NCI-H526 treated with DMSO at 0.1 percent for 48 hours (cell line): ENCODE measurements at regions not wholly inside any gene's neighbourhood (a gene's known extent, or its start where the extent isn't known, plus 50 kb on each side); places are given as distances from the start of the nearest gene placed in this dataset.
"Not testable (repeated sequence)": the region's sequence is repeated elsewhere in the genome, so short reads cannot be mapped to it uniquely, and the experiment has no call there.

Experiments
- DNase-seq: peaks from one replicate; lab custom pipeline; 2025; lab: John Stamatoyannopoulos, UW

DNA sequence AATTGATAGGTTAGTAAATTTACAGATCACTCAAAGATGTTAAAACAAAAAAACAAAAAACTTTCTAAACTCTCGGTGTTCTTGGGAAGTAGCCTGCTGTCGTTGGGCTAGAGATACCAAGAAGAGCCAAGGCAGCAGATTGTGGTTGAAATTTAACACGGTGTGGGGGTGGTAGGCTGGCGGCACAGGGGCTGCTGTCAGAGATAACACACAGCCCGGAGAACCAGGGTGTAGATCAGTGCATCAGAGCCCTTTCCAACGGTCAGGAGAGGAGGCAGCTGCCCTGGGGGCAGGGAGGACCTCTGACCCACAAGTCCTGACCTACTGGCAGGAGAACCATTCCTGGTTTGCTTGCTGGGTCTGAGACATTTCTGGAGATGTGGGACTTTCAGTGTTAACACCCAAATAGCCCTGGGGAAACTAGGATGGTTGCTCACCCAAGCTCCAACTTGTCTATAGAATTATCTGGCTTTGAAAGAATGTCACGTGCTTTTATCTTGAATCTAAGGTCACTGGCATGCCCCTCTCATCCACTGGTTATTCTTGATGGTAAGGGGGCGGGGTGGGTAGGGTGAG is 205.2 kb upstream of the PLGLB2 start:
- DNase-seq: not testable (repeated sequence)

DNA sequence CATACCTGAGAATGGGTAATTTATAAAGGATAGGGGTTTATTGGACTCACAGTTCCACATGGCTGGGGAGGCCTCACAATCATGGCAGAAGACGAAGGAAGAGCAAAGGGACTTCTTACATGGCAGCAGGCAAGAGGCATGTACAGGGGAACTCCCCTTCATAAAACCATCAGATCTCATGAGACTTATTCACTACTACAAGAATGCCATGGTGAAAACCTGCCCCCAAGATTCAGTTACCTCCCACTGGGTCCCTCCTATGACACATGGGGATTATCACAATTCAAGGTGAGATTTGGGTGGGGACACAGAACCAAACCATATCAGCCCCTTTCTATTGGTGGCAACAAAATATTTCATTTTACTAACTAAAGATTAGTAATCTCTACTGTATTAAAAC is 204.1 kb upstream of the PLGLB2 start:
- not testable (repeated sequence) for DNase-seq

DNA sequence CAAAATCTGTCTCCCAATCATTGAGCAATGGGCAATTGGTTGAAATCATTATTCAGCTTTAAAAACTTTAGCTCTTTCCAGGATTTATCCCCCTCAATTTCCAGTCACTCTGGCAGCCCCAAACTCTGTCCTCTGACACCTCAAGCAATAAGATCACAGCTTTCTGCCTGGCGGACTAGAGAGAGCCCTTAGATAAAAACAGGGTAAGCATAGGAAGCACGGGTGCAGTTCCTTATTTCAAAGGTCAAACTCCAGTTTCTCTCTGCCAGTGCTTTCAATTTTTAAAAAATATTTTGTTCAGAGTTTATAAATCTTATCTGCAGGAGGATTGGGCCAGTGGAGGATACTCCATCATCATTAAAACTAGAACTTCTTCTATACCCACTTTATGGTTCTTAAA is 200.8 kb upstream of the PLGLB2 start:
- DNase-seq: not testable (repeated sequence)

DNA sequence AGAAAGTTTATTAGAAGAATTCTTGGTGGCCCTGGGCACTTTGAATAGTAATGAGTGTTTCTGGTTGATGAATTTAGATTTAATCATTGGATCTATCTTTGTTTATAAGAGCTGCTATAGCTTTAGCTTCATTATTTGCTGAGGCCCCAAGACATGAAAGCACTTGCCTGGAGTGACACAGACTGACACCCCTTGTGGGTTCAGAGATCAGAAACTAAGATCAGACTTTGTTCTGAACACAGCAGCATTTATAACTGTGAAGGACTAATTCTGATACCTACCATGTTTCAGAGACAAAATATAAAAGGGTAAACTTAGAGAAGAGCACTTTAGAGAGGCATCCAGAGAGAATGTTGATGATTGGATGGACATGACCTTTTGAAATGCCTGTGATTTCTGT is 199.9 kb upstream of the PLGLB2 start:
- not testable (repeated sequence) for DNase-seq

- DNase-seq: not testable (repeated sequence)
Observed at GRCh38 chr2:87548681-87549536, 199.0 kb upstream of the PLGLB2 start.

- not testable (repeated sequence) for DNase-seq
Observed at GRCh38 chr2:87549561-87550202, 198.2 kb upstream of the PLGLB2 start.

DNA sequence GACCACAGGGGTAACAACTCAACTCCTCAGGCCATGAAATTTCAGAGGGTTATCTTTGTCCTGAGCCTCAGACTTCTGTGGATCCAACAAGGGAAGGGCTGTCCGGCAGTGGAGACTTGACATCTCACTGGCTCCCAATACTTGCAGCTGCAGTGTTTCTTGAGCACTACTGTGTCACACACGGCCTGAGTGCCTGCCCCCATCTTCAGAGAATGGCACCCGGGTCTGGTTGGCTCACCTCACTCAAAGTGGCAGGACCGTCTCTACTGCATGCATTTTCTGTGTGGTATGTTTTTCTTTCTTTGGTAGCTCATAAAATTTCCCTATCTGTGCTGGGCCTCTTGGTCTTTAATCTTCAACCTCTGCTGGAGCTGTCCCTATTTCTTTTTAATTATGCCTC is 193.2 kb upstream of the PLGLB2 start:
- not testable (repeated sequence) for DNase-seq

- not testable (repeated sequence) for DNase-seq
Observed at GRCh38 chr2:87555082-87555481, 192.8 kb upstream of the PLGLB2 start.

DNA sequence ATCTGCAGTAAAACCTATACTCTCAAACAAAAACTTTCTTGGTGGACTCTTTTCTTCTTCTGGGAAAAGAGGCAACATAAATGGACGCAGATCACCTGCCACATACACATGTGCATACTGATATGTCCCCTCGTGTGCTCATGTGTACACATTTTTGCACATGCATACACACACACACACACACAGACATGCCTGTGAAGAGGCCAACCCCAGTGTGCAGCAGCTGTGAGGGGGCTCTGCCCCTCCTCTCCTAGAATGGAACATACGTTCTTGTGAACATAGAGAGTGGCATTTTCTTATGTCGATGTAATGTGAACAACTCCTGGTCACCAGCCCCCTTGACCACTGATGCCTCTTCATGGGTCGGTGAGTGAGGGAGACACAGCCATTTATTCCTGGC is 188.9 kb upstream of the PLGLB2 start:
- DNase-seq: not testable (repeated sequence)

- not testable (repeated sequence) for DNase-seq
Observed at GRCh38 chr2:87559735-87560134, 188.2 kb upstream of the PLGLB2 start.

GRCh38 chr2:87565116-87565515 is 182.8 kb upstream of the PLGLB2 start:
- DNase-seq: not testable (repeated sequence)

- DNase-seq: not testable (repeated sequence)
Observed at GRCh38 chr2:87566531-87566930, 181.4 kb upstream of the PLGLB2 start.

GRCh38 chr2:87567093-87567492 is 180.8 kb upstream of the PLGLB2 start:
- DNase-seq: not testable (repeated sequence)

DNA sequence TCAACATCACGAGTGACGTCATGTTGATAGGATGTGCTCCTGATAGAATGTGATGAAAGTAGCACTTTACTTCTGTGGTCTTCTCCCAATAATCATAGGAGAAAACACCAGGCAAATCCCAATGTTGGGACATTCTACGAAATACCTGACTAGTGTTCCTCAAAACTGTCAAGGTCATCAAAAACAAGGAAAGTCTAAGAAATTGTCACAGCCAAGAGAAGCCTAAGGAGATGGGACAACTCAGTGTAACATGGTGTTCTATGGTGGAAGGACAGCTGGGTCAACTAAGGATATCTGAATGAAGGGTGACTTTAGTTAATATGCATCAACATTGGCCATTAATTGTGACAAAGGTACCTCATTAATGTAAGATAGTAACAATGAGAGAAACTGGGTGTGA is 180.0 kb upstream of the PLGLB2 start:
- not testable (repeated sequence) for DNase-seq

DNA sequence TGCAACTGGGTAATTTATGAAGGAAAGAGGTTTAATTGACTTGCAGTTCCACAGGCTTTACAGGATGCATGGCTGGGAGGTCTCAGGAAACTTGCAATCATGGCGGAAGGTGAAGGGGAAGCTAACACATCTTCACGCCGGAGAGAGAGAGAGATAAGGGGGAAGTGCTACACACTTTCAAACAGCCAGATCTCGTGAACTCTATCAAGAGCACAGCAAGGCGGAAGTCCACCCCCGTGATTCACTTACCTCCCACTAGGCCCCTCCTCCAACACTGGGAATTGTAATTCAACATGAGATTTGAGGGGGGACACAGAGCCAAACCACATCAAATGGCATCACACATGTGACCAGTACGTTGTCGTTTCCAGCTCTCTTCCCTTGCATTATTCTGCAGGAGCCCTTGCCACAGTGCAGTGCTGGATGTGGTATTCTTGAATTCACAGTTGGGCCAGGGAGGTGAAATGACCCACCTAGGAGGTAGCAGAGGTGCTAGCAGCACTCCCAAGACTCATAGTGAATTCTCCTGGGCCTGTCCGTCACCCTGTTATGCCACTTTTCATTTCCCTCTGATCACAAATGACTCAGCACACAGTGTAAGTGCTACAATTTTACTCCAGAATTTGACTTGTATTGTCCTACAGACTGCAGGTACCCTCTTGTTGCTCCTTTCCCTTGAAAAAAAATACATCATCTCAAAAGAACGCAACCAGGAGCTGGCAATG is 179.2 kb upstream of the PLGLB2 start:
- not testable (repeated sequence) for DNase-seq

DNA sequence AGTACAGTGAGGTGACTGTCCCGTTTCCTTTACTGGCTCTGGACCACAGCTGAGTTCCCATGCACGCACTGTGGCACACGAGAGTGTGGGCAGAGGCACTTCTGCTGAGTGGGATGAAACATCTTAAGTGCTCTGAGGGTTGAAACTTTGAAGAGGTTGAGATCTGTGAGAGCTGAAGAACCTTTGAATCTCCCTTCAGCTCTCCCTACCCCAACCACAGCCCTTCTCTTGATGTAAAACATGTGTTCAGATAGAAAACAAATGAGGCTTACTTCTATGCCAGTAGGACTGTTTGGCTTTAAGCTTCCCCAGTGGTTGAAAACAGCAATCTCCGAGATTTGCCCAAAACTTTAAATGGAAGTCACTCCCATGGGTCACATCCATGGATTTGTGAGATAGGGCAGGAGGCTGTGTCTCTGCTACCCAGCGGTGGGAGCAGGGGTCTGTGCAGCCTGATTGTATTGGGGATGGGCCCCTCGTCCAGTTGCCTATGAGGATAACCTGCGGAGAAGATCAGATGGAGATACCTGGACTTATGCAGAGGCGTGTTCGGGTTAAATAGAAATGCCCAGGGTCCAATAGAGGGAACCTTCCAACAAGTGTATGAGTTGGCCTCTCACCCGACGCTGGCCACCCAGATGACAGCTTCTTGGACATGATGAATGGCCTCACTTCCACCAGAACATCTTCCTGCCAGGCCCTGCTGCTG is 178.0 kb upstream of the PLGLB2 start:
- DNase-seq: not testable (repeated sequence)

DNA sequence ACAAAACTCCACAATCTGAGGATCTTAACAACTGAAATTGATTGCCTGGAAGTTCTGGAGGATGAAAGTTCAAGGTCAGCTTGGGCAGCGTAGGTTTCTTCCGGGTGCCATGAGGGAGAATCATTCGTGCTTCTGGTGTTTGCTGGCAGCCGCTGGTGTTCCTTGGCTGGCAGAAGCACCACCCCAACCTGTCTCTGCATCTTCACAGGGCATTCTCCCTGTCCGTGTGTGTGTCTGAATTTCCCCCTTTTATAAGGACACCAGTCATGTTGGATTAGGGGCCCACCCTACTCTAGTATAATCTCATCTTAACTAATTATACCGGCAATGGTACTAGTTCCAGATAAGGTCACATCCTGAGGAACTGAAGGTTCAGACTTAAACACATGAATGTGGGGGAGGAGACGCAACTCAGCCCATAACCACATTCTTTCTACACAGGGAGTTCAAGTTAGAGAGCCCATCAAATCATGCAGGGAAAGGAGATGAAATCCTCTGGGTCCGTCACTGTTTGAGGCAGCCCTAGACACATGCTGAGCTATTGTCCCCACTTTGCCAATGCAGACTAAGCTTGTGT is 175.9 kb upstream of the PLGLB2 start:
- DNase-seq: not testable (repeated sequence)

DNA sequence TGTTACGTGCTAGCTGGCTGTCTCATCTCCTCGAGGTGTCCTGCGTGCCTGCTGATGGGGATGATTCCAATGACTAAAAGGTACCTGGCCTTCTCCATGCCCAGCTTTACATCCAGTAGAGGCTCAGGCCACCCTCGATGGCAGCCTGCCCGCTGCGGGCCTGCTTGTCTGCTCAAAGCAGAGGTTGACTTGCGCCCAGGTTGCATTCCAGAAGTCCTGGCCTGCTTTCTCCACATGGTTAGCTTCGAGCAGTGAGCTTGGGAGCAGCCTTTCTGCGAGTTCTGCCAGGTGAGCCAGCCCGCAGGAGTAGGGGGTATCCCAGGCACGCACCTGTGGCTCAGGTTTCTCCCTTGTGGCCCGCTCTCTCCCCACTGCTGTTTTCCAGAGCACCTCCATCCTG is 175.0 kb upstream of the PLGLB2 start:
- DNase-seq: not testable (repeated sequence)

DNA sequence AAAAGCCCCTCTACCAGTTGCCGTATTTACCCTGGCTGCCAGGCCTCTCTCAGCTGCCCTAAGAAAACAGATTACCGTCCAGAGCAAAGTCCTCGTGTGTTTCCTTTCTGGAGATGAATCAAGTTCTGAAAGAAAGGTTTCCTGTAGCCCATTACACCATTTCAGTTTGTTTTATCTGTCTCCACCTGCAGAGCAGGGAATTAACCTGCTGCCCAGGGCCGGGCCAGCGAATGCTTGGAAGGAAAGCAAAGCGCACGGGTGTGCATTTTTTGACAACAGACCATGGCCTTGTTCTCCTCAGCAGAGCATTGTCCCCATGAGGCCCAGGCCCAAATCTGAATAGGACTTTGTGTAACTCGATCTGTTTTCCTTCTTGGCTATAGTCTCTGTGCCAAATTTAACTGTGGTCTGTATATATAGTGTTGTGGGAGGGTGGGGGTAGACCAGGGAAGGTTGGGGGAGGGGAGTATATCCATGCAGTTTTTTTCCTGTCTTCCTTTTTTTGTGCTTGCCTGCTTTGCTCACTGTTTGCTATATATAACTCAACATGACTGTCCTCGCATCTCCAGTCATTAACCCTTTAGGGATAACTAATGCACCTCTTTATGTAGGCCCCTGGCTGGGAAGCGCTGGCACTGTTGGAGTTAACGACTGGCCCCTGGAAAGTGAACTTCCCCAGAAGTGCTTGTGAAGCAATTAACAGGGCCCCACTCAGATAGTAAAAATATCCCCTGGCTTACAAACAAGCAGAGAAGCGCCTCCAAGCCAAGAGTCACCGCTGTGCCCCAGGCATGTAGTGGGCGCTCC is 174.3 kb upstream of the PLGLB2 start:
- DNase-seq: not testable (repeated sequence)
